DMS79 treated with DMSO at 0.1 percent for 48 hours (cell line): ENCODE measurements at regions not wholly inside any gene's neighbourhood (a gene's known extent, or its start where the extent isn't known, plus 50 kb on each side); places are given as distances from the start of the nearest gene placed in this dataset.
"Not testable (repeated sequence)": the region's sequence is repeated elsewhere in the genome, so short reads cannot be mapped to it uniquely, and the experiment has no call there.

Experiments used
- DNase-seq: peaks from one replicate; lab custom pipeline; 2025; lab: John Stamatoyannopoulos, UW

DNA sequence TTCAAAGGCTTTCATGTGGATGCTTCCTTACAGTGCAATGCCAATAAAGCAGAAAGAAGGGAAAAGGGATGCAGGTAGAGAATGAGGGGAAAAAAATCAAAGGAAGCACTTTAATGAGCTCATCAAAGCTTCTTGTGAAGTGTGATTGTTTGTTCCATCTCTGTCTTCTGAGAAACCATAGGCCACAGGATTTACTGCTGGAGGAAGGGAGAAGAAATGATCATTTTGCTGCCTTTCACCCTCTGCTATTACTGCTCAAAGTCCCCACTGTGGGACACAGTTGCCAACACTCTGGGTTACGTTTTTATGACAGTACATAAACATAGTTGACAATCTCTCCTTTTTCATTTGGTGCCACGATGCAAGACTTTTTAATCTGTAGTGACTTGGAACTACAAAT is 558.0 kb upstream of the TECRL start:
- DNase-seq = no peak

DNA sequence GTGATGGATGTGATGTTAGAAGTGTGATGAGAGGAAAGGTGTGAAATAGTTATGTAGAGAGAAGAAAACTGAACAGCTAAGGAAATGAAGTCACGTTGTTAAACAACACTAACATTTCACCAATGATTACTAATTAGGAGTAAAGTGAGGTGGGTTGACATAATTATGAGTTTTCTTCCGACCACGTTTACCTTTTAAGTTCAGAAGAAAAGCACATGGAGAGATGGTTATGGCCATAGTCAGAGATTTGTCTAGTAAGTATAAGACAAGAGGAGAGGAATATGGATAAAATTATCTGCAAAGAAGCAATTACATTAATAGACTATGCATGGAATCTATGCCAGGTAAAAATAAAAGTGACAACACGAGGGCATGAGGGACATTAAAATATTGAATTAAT is 551.3 kb upstream of the TECRL start:
- no peak for DNase-seq

DNA sequence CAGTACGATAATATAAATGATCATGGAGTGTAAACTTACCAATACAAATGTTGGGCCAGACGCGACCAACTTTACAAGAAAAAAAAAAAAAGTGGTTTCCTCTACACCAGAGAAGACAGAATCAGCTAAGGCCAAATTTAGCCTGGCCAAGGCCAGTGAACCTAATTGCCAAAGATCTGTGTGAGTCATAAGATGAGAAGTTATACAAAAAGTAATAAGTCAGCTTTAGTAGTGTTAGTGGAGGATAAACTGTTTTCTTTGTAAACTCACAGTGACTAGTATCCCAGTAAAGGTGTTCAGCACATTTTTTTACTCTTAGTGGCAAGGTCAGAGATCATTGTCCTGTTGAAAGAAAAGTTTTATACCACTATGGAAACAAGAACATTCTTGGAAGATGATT is 531.4 kb upstream of the TECRL start:
- no peak for DNase-seq

DNA sequence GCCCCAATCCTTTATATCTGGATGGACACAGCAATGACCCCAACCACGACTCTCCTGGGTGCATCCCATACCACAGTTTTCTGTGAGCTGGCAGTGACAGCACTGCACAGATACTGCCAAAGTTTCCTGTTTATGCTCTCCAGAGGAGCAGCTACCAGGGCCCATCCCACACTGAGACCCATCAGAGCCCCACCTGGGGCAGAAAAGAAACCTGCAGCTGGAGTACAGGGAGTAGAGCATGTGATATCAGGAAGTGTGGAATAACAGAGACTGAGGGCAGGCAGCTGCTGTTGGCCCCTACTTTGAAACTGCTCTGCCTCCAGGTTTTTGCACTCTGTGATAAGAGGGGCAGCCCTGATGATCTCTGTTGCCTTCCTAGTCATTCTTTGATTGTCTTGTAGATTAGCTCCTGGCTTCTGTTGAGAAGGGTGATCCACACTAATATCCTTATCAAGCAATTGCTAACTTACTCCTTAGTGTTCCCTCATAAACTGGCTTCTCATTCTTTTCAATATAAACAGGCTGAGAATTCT is 526.3 kb upstream of the TECRL start:
- no peak for DNase-seq

DNA sequence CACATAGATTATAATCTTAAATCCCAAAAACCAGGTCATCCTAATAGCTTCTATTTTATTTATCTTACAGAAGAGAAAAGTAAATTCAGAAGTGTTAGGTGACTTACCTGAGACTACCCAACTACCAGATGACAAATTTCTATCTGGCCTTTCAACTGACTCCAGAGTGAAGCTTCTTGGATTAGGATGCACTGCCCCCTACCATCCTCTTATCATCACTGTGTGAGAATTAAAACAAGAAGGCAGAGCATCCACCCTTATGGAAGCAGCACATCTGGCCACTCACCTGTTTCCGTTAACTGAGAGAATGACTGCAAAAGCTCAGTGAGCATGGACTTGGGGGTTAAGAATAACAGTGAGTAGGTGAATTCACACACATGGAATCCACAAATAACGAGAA is 502.6 kb upstream of the TECRL start:
- no peak for DNase-seq

DNA sequence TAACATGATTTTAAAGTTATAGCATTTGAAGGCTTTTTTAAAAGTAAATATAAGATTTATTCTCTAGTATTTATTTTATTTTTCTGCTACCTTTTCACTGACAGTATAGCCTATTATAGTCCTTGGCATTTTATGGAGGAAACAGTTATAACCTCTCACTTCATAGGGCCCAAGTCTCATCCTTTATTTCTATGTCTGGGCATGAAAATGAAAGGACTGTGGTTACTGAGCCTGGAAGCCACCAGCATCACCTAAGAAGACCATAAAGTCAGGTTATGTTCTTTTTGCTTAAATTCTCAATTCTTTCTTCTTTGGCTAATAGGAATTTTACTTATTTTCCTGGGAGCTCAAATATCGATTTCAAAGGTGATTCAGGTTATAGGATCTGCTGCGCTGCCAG is 494.7 kb upstream of the TECRL start:
- no peak for DNase-seq

DNA sequence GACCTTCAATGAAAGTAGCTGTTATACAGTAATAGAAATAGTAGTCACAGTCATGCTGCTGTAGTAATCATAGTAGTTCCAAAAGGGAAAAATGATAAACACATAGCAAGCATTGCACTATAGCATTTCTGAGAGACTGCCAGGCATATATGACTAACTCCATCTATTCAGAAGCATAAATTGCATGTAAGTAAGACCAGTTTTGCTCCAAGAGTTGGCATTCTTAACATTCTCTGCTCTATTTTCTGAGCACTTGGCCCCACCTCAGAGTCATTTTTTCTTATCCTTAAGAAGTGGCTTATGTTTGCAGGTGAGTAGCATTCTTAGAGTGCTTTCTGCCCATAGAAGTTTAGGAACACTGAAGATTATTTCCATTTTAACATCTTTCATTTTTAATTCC is 490.3 kb upstream of the TECRL start:
- DNase-seq = no peak

DNA sequence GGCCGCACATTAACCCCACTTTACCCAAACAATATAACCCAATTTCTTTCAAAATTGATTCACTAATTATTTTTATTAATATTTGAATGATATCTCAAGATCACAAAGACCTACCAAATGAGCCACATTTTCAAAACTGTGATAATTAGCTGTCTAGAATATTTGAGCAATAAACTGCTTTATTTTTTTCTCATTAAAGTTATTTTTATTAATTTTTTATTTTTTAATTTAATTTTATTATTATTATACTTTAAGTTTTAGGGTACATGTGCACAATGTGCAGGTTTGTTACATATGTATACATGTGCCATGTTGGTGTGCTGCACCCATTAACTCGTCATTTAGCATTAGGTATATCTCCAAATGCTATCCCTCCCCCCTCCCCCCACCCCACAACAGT is 489.8 kb upstream of the TECRL start:
- DNase-seq = not testable (repeated sequence)

DNA sequence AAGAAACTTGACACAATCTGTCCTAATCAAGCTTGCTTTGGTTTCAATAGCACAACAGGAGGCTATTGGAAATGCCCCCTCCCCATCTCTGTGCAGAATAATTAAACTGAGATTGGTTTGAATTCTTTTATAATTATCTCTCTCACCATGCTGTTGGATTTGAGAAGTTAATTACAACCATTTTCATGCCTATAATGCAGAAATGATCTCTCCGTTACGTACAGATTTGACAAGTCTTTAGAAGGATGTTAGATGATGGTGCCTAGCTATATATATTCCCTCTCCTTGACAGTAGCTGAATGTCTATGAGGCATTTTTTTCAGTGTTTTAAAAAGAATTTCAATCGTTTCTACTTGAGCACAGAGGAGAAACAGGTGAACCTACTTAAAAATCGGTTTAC is 488.4 kb upstream of the TECRL start:
- no peak for DNase-seq

DNA sequence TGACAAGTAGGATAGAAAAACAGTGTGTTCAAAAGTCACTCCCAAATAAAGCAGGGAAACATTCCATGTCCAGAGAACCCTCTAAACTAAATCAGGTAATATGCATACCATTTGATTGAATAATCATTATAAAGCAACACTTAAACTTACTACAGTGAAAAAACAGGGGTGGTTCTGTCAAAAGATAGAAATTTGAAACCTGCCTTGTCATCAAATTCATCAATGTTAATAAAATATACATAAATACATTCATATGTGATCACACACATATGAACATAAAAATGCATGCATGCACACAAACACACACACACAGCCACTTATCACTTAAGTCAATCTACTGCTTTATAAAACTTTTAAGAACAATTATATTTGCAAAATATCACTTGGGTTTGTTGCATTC is 485.8 kb upstream of the TECRL start:
- DNase-seq = no peak

DNA sequence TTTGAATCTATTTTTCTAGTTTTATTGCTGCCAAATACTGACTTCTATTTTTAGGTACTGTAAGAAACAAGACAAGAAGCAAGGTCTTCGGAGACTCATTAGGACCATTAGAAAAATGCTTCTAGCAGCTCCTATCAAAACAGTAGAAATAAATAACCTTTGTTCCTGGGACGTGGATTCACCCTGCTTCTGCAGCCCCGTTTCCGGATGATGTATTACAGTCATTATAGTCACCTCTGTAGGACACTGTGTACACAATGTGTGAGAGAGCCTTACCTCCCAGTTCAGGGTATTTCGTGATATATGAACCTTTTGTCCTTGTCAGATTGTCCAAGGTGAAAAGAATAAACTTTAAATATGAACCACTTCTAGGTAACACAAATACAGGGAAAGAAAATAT is 484.0 kb upstream of the TECRL start:
- DNase-seq = no peak

DNA sequence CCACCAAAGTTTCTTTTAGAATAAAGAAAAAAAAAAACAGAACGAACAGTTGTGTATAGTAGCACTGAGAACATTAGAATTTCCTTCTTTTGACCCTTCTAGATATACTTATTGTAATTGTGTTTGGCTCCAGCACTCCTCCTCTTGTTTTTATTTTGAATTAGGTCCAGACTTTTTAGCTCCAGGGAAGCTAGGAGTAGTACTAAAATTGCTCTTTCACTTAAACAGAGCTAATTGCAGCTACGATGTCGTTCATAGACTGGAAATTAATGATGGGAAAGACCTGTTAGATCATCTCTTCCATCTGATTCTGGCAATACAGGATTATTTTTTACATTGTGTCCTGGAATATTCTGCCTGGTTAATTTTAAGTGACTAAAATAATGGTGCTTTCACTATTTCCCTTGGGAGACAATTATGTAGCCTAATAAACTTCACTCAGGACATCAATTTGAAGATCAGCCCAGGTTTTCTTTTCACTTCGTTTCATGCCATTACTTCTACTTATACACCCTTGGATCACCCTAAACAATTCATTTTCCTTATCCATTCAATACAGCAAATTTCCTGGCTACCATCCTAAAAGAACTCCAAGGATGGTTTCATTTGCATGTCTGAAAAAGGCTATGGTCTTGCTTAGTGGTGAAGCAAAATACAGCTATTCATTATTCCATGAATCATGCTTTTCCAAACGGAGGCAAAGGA is 480.8 kb upstream of the TECRL start:
- no peak for DNase-seq

DNA sequence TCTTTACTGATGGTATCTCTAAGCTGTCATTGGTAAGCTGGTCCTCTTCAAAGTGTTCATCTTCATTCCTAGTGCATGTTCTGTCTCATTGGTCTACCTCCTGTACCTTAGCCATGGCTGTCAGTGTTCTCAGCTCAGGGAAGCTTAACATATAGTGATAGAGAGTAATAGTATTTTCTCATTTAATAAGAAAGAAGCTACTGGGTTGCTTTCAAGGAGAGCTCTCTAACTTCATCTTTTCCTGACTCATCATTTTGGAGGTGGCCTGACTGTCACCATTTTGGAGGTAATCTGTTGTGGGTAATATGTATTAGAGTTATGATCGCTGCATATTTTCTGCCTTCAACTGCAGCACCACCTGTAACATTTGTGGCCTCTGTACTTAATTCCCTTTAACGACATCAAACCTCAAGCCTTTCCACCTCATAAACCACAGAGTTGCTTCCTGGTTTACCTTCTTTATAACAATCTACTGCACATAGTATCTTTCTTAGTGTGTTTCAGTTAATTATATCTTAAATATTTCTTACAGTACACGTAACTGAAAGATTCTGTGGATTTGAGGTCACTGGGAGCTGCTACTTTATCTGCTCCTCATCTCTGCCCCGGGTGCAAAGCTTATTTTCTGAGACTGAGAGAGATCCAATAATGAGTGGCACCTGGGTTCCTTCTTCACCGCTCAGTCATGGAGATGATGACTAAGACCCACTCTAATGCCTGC is 474.0 kb upstream of the TECRL start:
- no peak for DNase-seq

DNA sequence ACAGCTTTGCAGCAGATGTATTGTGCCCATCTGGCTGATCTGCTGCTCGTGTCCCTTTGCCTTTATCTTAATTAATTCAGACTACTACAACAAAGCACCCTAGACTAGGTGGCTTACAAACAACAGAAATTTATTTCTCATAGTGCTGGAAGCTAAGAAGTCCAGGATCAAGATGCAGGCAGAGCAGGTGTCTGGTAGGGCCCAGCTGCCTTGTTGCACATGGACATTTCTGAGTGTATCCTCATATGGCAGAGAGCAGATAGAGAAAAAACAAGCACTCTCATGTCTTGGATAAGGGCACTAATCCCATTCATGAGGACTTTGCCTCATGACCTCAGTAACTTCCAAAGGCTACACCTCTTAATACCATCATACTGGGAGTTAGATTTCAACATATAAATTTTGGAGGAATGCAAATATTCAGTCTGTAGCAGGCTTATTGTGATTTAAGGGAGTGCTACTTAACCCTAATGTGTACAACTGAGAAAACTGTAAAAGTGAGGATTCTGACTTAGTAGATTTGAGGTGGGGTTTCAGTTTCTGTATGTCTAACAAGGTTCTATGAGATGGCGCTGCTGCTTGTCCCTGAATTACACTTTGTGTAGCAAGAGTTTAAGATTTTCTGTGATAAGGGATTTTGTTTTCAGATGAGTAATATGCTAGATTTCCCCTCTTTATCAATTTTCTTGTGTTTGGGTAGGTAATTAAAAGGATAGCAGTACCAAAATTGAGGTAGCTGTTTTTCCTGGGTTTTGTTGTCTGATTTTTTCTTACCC is 473.2 kb upstream of the TECRL start:
- no peak for DNase-seq

DNA sequence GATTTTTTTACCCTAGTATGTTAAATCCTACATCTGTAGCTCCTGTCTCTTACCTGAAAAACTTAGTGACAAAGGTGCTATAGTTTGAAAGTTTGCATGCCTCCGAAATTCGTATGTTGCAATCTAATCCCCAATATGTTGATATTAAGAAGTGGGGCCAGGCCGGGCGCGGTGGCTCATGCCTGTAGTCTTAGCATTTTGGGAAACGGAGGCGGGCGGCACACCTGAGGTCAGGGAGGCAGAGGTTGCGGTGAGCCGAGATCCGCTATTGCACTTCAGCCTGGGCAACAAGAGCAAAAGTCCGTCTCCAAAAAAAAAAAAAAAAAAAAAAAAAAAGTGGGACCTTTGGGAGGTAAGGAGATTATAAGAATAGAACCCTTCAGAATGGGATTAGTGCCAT is 471.3 kb upstream of the TECRL start:
- DNase-seq = no peak

DNA sequence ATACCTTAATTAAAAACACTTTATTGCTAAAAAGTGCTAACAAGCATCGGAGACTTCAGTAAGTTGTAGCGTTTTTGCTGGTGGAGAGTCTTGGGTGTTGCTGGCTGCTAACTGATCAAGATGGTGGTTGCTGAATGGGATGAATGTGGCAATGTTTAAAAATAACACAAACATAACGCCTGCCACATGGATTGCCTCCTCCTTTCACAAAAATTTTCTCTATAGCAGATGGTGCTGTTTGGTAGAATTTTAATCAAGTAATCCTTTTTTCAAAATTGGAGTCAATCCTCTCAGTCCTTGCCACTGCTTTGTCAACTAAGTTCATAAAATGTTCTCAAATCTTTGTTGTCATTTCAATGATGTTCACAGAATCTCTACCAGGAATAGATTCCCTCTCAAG is 466.8 kb upstream of the TECRL start:
- no peak for DNase-seq

DNA sequence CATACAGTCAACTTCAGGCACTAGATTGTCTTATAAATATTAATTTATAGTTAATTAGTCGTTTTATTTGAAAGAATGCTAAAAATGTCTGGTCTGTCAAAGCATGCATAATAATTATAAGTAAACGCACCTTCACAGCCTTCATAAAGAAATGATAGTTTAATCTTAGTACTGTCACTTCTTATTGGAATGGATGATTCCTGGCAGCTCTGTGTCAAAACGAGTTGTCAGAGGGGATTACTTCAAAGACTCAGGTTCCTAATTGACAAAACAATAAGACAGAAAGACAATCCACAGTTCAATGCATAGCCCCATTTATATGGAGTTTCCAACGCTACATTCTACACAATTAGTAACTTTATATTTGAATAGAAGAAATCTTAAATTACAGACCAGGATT is 461.3 kb upstream of the TECRL start:
- no peak for DNase-seq

DNA sequence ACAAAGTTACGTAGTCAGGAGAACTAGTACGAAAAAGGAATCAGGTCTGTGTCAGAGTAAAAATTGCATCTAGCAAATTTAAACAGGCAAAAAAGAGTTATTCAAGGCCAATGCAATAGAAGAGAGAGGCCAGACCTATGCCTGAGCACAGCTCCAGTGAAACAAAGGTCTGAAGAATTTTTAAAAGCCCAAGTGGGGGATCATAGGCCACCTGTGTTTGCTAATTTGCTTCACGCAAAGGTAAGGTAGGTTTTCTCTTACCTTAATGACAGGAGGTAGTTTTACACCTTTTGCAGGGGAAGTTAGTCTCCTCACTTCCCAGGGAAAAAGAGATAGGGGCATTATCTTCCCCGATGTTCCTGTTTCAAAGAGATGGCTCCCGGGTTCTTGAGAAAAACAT is 448.6 kb upstream of the TECRL start:
- no peak for DNase-seq

DNA sequence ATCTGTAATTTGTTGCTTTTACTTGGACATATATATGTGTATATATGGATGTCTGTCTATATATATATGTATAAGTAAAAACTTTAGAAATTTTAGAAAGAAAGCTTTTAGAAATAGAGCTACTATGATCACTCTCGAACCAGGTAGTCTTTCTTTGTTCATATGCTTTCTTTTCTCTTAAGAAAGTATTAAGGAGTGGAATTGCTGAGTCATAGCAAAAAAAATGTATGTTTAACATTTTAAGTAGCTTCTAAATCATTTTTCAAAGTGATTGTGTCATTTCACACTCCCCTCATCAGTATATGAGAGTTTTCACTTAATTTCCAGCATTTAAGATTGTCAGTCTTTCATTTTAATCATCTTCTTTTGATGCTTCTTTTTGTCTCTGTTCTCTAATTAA is 447.9 kb upstream of the TECRL start:
- DNase-seq = no peak

DNA sequence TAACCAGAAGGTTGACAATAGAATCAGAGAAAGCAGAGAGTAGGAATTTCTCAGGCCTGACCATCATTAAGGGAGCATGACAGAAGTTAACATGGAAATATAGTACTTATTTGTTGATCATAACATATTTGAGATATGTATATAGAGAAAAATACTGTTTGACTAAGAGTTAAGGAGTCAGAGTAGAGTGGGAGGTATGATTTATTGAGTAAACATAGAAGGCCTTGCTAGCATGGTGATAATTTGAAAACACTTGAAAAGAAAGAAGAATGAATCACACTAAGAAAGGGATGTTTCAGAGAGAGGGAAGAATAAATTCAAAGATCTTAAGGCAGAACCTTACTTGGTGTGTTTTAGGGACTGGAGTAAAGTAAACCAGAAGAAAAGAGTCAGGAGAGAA is 437.2 kb upstream of the TECRL start:
- DNase-seq = no peak

DNA sequence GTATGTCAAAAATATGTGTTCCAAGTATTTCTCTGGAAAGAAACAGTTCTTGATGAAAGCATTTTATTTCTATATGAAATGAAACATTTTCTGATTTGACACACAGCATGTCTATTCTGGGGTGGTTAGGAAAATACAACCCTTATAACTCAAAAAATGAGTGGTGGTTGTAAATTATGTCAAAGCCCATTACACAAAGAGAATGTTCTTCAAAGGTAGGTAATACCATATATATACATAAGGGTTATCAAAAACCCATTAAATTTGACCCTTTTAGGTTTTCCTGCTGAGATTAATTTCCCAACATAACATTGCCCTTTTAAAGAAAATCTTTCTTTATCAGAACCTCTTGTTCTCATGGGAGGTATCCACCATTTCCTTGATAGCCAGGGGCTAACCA is 420.5 kb upstream of the TECRL start:
- no peak for DNase-seq

DNA sequence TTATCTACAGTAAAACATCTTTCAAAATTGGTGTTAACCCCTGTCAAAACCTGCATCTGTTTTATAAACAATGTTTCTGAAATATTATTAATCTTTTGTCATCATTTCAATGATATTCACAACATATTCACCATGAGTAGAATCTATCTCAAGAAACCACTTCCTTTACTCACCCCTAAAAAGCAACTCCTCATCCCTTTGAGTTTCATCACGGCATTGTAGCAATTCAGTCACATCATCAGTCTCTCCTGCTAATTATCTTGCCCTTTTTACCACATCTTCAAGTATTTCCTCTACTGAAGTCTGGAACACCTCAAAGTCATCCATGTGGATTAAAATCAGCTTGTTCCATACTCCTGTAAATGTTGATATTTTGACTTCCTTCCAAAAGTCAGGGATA is 415.3 kb upstream of the TECRL start:
- DNase-seq = no peak

DNA sequence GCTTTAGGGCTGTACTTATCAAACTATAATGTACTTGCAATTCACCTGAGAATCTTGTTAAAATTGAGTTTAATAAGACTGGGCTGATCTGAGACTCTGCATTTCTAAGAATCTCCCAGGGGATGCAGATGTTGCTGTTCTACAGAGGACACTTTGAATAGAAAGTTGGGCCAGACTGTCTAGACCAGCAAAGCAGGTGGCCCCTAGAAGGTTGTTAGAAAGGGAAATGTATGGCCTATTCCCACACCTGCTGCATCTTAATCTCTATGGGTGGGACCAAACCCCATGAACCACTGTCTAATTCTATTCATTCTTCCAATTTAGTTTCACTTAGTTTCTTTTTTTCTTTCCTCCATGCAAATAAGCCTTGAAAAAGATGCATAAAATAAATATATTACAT is 413.2 kb upstream of the TECRL start:
- DNase-seq = no peak
